ENCODE measurements at regions not wholly inside any gene's neighbourhood (a gene's known extent, or its start where the extent isn't known, plus 50 kb on each side); places are given as distances from the start of the nearest gene placed in this dataset.

DNA sequence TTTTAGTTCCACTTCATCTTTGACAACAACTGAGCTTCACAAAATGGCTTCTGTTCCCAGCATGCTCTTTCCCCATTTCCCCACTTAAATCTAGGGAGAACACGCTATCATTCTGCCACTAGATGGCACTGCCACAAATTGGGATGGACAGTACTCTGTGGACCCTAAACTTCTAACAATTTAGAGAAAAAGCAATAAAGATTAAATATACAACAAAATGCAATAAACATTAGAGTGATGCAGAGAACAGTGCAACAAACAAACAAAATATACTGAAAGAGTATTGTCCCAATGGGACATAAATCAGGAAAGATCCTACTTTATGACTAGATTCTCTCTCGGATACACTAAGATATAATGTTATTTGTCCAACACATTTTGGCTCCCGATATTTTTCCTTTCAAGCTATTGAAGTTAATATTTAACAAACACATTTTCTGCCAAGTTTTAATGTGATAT, 169.7 kb upstream of the TMCO5A start:
- DNase-seq: peak; percentile 50 to 63
- TF ChIP-seq GATA1 (IDR thresholded peaks at IDR 0.05; ENCODE audit: low read depth, low read length) (no peak), POLR2A (IDR thresholded peaks at IDR 0.05; ENCODE audit: low read length) (no peak)

- no peak for DNase-seq
- TF ChIP-seq POLR2A (IDR thresholded peaks at IDR 0.05; ENCODE audit: low read length): no peak
- no peak for TF ChIP-seq GATA1 (IDR thresholded peaks at IDR 0.05; ENCODE audit: low read depth, low read length)
Measured at GRCh38 chr15:37765786-37766185, 168.7 kb upstream of the TMCO5A start.

DNA sequence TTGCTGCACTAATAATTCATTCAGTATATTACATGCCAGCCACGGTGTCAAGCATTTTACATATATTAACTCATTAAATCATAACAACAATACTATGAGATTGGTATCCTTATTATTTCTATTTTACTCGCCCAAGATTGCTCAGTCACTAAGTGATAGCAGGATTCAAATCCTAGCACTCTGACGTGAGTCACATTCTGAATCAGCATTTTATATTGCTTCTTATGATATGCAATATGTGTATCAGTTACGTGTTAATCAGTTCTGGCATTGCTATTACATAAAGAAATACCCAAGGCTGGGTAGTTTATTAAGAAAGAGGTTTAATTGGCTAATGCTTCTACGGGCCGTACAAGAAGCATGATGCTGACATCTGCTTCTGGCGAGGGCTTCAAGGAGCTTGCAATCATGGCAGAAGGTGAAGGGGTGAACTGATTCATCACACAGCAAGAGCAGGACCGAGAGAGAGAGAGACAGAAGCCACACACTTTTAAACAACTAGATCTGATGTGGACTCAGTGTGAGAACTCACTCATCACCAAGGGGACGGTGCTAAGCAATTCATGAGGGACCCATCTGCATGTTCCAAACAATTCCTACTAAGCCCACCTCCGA, 166.5 kb upstream of the TMCO5A start:
- DNase-seq: no peak

DNA sequence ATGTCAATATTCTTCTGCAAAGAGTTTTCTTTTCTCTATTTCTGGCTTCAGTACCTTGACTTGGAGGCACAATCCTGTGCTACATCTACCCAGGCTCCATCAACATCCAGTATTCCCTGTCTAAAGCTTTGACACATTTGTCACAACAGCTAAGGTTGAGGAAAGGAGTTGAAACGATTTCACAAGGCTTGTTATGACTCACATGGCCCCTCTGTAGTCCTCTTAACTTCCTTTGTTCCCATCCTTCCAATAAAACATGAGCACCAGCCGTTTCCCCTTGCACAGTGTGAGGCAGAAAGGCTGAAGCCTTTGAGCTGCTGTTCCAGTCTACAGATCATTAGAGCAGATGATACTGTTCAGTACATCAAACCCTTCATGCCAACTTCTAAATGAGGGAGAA, 163.0 kb upstream of the TMCO5A start:
- DNase-seq: no peak
- TF ChIP-seq POLR2A (IDR thresholded peaks at IDR 0.05; ENCODE audit: low read length) (no peak), GATA1 (IDR thresholded peaks at IDR 0.05; ENCODE audit: low read depth, low read length) (no peak)

More for the DNA sequence above, 166.5 kb upstream of the TMCO5A start:
- no peak for TF ChIP-seq GATA1 (IDR thresholded peaks at IDR 0.05; ENCODE audit: low read depth, low read length)
- TF ChIP-seq POLR2A (IDR thresholded peaks at IDR 0.05; ENCODE audit: low read length): no peak

- TF ChIP-seq POLR2A (IDR thresholded peaks at IDR 0.05; ENCODE audit: low read length) (no peak), GATA1 (IDR thresholded peaks at IDR 0.05; ENCODE audit: low read depth, low read length) (no peak)
Measured at GRCh38 chr15:37773111-37773860, 161.2 kb upstream of the TMCO5A start.

GRCh38 chr15:37774961-37775360, 159.5 kb upstream of the TMCO5A start:
- no peak for TF ChIP-seq GATA1 (IDR thresholded peaks at IDR 0.05; ENCODE audit: low read depth, low read length)
- TF ChIP-seq POLR2A (IDR thresholded peaks at IDR 0.05; ENCODE audit: low read length): no peak
- DNase-seq: no peak

More at GRCh38 chr15:37773111-37773860, 161.2 kb upstream of the TMCO5A start:
- DNase-seq: no peak

DNA sequence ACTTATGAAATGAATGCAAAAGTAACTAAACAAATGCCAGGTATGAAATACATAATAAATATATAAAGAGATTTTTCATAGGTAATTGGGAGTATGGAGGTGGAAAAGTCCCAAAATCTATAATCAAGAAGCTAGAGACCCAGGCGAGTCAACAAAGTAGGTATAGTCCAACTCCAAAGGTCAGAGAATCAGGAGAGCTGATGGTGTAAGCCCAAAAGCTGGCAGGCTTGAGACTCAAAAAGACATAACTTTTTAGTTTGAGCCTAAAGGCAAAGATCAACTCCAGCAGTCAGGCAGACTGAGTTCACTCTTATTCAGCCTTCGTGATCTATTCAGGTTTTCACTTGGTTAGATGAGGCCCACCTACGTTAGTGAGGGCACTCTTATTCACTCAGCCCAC, 157.4 kb upstream of the TMCO5A start:
- DNase-seq: no peak
- no peak for TF ChIP-seq POLR2A (IDR thresholded peaks at IDR 0.05; ENCODE audit: low read length)
- TF ChIP-seq GATA1 (IDR thresholded peaks at IDR 0.05; ENCODE audit: low read depth, low read length): no peak

DNA sequence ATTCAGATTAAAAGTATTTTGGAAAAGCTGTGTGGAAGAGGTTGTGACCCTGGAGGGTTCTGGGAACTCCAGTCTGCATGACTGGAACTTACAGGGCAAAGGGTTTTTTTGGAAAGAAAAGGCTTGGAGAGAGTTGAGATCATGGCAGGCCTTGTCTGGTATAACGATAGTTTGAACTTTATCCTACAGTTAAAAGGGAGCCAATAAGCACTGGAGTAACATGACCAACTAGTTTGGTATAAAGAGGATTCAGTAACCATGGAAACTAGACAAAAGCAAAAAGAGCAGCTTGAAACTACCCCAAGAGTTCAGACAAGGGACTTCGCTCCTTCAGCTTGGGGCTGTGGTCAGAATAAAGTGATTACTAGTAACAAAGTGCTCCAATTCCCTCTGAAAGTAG, 151.2 kb upstream of the TMCO5A start:
- DNase-seq: no peak
- TF ChIP-seq GATA1 (IDR thresholded peaks at IDR 0.05; ENCODE audit: low read depth, low read length) (no peak), POLR2A (IDR thresholded peaks at IDR 0.05; ENCODE audit: low read length) (no peak)

DNA sequence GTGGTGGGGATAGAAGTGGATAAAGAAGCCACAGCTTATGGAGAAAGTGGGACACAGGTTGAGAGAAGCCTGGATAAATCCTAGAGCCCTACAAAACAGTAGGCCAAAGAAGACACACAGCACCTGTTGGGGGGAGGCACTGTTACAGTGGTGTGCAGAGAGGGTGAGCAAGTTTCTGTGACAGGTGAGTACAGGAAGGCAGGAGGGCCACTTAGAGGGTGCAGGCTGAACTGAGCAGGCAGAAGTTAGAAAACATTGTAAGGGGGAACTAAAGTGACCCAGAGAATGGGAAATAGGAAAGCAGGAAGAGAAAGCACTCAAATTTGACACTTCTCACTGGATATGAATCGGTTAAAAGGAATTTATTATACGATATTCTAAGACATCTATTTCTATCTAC, 146.1 kb upstream of the TMCO5A start:
- TF ChIP-seq GATA1 (IDR thresholded peaks at IDR 0.05; ENCODE audit: low read depth, low read length) (no peak), POLR2A (IDR thresholded peaks at IDR 0.05; ENCODE audit: low read length) (no peak)

GRCh38 chr15:37788767-37789396, 145.6 kb upstream of the TMCO5A start:
- DNase-seq: no peak
- TF ChIP-seq POLR2A (IDR thresholded peaks at IDR 0.05; ENCODE audit: low read length): no peak

More for the DNA sequence above, 146.1 kb upstream of the TMCO5A start:
- DNase-seq: no peak

DNA sequence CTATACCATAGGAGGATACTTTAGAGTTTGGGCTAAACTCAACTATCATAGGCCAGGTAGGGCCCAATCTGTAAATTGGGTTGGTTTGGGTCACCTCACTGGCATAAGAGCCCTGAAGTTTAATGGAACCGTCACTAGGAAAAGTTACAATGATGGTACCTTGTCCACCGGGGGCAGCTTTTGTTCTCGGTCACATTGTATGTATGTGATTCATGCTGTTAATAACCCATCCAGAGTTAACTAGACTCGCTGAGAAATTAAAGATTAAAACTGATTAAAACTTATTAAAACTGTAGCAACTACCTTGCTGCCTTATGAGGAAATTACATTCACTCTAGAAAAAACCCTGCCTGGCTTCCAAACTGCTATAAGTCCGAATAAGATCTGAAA, 145.0 kb upstream of the TMCO5A start:
- DNase-seq: no peak
- TF ChIP-seq POLR2A (IDR thresholded peaks at IDR 0.05; ENCODE audit: low read length) (no peak), GATA1 (IDR thresholded peaks at IDR 0.05; ENCODE audit: low read depth, low read length) (no peak)

GRCh38 chr15:37789881-37790280, 144.6 kb upstream of the TMCO5A start:
- DNase-seq: no peak
- TF ChIP-seq GATA1 (IDR thresholded peaks at IDR 0.05; ENCODE audit: low read depth, low read length) (no peak), POLR2A (IDR thresholded peaks at IDR 0.05; ENCODE audit: low read length) (no peak)

DNA sequence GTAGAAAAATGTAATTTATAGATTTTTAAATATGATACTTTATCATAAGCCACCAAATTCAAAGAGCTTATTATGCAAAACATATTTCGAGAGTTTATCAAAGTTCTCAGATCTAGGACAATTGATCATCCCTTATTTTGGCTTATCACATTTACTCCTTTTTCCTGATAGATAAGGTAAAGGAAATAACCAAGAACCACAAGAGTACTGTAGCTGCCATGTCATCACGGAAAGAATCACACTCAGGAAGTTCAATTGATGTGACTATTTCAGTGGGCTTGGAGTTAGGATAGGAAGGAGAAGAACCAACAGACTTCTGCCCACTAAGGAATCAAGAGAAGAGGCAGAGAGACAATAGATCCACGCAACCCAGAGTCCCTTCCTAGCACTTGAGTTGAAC, 142.7 kb upstream of the TMCO5A start:
- no peak for DNase-seq

GRCh38 chr15:37792351-37792750, 142.1 kb upstream of the TMCO5A start:
- no peak for DNase-seq
- TF ChIP-seq POLR2A (IDR thresholded peaks at IDR 0.05; ENCODE audit: low read length) (no peak), GATA1 (IDR thresholded peaks at IDR 0.05; ENCODE audit: low read depth, low read length) (no peak)

More for the DNA sequence above, 142.7 kb upstream of the TMCO5A start:
- no peak for TF ChIP-seq GATA1 (IDR thresholded peaks at IDR 0.05; ENCODE audit: low read depth, low read length)
- TF ChIP-seq POLR2A (IDR thresholded peaks at IDR 0.05; ENCODE audit: low read length): no peak
